PFSK-1 (cell line): ENCODE measurements at regions not wholly inside any gene's neighbourhood (a gene's known extent, or its start where the extent isn't known, plus 50 kb on each side); places are given as distances from the start of the nearest gene placed in this dataset.

Experiments used
- POLR2AphosphoS5 ChIP-seq: IDR thresholded peaks from 2 replicates; pipeline ENCODE4 v1.6.1; 2012; ENCODE audit warnings: low read depth, mild to moderate bottlenecking, control low read depth, low read length, moderate library complexity
- SIN3A ChIP-seq: IDR thresholded peaks from 2 replicates; pipeline ENCODE4 v1.6.1; 2012; ENCODE audit warnings: mild to moderate bottlenecking, low read length, moderate library complexity, borderline replicate concordance; ENCODE audit not compliant: insufficient read depth
- TAF1 ChIP-seq: IDR thresholded peaks from 2 replicates; pipeline ENCODE4 v1.6.1; 2012; ENCODE audit warnings: low read length, control low read depth, borderline replicate concordance; ENCODE audit not compliant: insufficient read depth
- TF ChIP-seq, protein P1 (sequence below), 2 experiments: IDR thresholded peaks; 2 replicates each; pipeline versions ENCODE4 v1.6.1 to v1.8.0; 2011 to 2012; ENCODE audit warnings: low read depth in 2 of 2, low read length in 2 of 2, control low read depth in 1 of 2, inconsistent platforms in 1 of 2, mild to moderate bottlenecking in 1 of 2, moderate library complexity in 1 of 2; ENCODE audit not compliant: insufficient read depth in 1 of 2

DNA sequence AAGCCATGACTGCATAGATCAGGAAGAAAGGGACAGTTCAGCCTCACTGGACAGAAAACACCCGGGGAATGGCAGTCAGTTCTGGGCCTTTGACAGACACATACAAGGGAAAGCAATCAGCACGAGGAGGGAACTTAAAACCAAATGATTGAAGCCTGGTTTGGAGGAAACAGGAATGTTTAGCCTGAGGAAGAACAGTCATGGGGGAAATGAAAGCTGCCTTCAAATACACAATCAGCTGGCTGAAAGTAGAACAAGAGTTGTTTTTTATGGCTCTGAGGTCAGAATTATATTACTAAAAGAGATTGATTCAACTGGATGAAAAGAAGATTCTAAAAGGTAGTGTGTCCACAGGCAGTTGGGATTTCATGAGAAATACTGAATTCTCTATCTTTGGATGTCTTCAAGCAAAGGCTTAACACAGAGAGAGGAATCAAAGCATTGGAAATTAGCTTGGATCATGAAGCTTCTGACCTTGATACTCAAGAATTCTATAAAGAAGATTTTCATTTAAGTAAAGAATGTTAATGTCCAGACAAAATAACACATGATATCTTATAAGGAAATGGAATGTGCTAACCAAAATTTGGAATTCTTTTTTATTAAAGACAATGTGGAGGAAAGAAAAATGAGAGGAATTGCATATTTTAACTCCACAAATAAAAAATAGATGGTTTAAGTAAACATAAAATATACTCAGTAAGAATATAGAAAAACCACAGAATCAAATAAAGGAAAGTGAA is 216.6 kb downstream of the IBTK start:
- no peak for TF ChIP-seq POLR2AphosphoS5
- no peak for TF ChIP-seq SIN3A
- TF ChIP-seq, protein P1, sequence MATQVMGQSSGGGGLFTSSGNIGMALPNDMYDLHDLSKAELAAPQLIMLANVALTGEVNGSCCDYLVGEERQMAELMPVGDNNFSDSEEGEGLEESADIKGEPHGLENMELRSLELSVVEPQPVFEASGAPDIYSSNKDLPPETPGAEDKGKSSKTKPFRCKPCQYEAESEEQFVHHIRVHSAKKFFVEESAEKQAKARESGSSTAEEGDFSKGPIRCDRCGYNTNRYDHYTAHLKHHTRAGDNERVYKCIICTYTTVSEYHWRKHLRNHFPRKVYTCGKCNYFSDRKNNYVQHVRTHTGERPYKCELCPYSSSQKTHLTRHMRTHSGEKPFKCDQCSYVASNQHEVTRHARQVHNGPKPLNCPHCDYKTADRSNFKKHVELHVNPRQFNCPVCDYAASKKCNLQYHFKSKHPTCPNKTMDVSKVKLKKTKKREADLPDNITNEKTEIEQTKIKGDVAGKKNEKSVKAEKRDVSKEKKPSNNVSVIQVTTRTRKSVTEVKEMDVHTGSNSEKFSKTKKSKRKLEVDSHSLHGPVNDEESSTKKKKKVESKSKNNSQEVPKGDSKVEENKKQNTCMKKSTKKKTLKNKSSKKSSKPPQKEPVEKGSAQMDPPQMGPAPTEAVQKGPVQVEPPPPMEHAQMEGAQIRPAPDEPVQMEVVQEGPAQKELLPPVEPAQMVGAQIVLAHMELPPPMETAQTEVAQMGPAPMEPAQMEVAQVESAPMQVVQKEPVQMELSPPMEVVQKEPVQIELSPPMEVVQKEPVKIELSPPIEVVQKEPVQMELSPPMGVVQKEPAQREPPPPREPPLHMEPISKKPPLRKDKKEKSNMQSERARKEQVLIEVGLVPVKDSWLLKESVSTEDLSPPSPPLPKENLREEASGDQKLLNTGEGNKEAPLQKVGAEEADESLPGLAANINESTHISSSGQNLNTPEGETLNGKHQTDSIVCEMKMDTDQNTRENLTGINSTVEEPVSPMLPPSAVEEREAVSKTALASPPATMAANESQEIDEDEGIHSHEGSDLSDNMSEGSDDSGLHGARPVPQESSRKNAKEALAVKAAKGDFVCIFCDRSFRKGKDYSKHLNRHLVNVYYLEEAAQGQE (IDR thresholded peaks at IDR 0.05; ENCODE audit: insufficient read depth in 1 of 2, low read depth in 2 of 2, low read length in 2 of 2) = no peak
- TF ChIP-seq TAF1 = no peak
